Heart right ventricle (tissue), 16 donors: ENCODE measurements at regions not wholly inside any gene's neighbourhood (a gene's known extent, or its start where the extent isn't known, plus 50 kb on each side); places are given as distances from the start of the nearest gene placed in this dataset.

ENCODE experiments used
- ATAC-seq, 8 donors: fragments of 200-7000 bp; cut with Tn5 transposase; one replicate each; pipeline ENCODE4 v1.9.1; 2020; ENCODE audit warnings: mild to moderate bottlenecking in 8 of 8, moderate library complexity in 8 of 8, moderate number of reproducible peaks in 1 of 8
- DNase-seq, 2 donors: peaks; one replicate each; pipeline ENCODE4 v3.0.0-alpha.2; 2020
- H3K27ac ChIP-seq, 10 donors: fragments of 200-600 bp; sonication (generic) in 2 of 10; one replicate each; pipeline versions ENCODE4 v1.5.0 to v1.8.0; 2020 to 2022; ENCODE audit warnings: mild to moderate bottlenecking in 3 of 10
- H3K27me3 ChIP-seq, 7 donors: fragments of 200-600 bp; one replicate each; pipeline ENCODE4 v1.8.0; 2021 to 2022; ENCODE audit warnings: mild to moderate bottlenecking in 2 of 7
- H3K36me3 ChIP-seq, 9 donors: fragments of 200-600 bp; sonication (generic) in 1 of 9; one replicate each; pipeline versions ENCODE4 v1.5.0 to v1.8.0; 2020 to 2022; ENCODE audit warnings: mild to moderate bottlenecking in 2 of 9
- H3K4me1 ChIP-seq, 9 donors: fragments of 200-600 bp; sonication (generic) in 1 of 9; one replicate each; pipeline versions ENCODE4 v1.5.0 to v1.8.0; 2020 to 2022; ENCODE audit warnings: mild to moderate bottlenecking in 4 of 9
- H3K4me3 ChIP-seq, 10 donors: fragments of 200-600 bp; sonication (generic) in 2 of 10; one replicate each; pipeline versions ENCODE4 v1.5.0 to v1.8.0; 2020 to 2022; ENCODE audit warnings: mild to moderate bottlenecking in 7 of 10, moderate library complexity in 2 of 10
- H3K9me3 ChIP-seq, 11 donors: fragments of 200-600 bp in 10 of 11; sonication (generic) in 2 of 11; one replicate each; pipeline versions ENCODE4 v1.5.0 to v1.8.0; 2013 to 2022; ENCODE audit warnings: mild to moderate bottlenecking in 2 of 11, control low read depth in 1 of 11, moderate library complexity in 1 of 11
- WGBS, 2 donors: extraction: QIAGEN DNeasy Blood & Tissue Kit; methylation state at CpG; one replicate each; pipeline ENCODE4 v1.1.7; 2013; ENCODE audit warnings: inconsistent platforms in 1 of 2; 5-methylcytosine and 5-hydroxymethylcytosine counted together
- intact Hi-C, 10 donors: fragments of 100-400 bp; cut with DNase I; formaldehyde crosslinking; loops; one replicate each; pipeline versions ENCODE4 v1.11.1 to v1.14.2; 2022
- TF ChIP-seq, protein P1 (sequence below), 9 donors: fragments of 200-600 bp; sonication (generic) in 2 of 9; IDR thresholded peaks; one replicate each; pipeline versions ENCODE4 v1.5.0 to v1.8.0; 2021 to 2022; ENCODE audit warnings: antibody characterized with exemption in 9 of 9, mild to moderate bottlenecking in 5 of 9, moderate library complexity in 1 of 9
- donor health status: Arrhythmogenic right ventricular cardiomyopathy.
- donor health status: ischemic (EF 13 %, LVEDD 7.1; RV severe dilation, severe dysfunction).
- donor health status: healthy with polysubstance abuse.
- donor health status: DM: no; HTN: yes; CAD: no.
- donor health status: DM: no; HTN: no; CAD: no.
- donor health status: ischemic (EF 25% LVEDD 6.9; RV normal size, moderate dysfunction).
- donor health status: ischemic (EF 25% LVEDD 5.7; RV mildly dilated, moderate dysfunction).
- donor health status: healthy.
- donor health status: DM: yes; HTN: yes; CAD: no.
- donor health status: Ischemic cardiomyopathy.
- donor health status: ischemic (EF 35%, LVEDD 5.7; RV mildly dilated, moderate dysfunction).
- donor health status: nonischemic (EF 11% LVEDD 7.7; RV severe dilation, severe dysfunction).
- donor health status: DM: yes; HTN: yes; CAD: no.
- donor health status: PGD.
- donor health status: ischemic (EF 29% LVEDD 5.4; RV normal size, mild dysfunction).
- donor health status: nonischemic (EF 23%, LVEDD 6.1; RV moderate dilation, normal function).

DNA sequence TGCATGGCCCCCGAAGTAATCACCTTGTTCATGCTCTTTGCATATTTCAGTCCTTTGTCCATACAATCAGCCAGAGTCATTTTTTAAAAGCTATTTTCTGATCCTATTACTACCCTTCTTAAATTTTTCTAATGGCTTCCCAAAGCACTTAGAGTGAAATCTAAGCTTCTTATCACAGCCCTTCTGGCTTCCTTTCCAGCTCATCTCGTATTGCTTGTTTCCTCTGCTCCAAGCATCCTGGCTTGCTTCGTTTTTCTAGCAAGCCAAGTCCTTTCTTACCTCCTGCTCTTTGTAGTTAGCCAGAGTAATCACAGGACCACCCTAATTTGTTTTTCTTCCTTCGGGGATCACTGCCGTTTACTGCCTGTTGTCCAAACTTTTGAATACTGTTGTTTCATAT lies 453.3 kb downstream of the KIF4B start:
- Histone ChIP-seq H3K27me3 (no peaks in the 10 kb centered on the region), H3K9me3 (peaks cover 0 to 9% (median 0%) of the 10 kb centered on the region in 11 donors), H3K27ac (no peak overlapping the region), H3K4me1 (no peaks in the 10 kb centered on the region), H3K4me3 (no peak overlapping the region), H3K36me3 (no peaks in the 10 kb centered on the region)
- WGBS, 2 donors, result 40 to 59% methylated on average over 5 of the region's 5 CpGs
- ATAC-seq (no peak), DNase-seq (no peak)
- TF ChIP-seq, protein P1, sequence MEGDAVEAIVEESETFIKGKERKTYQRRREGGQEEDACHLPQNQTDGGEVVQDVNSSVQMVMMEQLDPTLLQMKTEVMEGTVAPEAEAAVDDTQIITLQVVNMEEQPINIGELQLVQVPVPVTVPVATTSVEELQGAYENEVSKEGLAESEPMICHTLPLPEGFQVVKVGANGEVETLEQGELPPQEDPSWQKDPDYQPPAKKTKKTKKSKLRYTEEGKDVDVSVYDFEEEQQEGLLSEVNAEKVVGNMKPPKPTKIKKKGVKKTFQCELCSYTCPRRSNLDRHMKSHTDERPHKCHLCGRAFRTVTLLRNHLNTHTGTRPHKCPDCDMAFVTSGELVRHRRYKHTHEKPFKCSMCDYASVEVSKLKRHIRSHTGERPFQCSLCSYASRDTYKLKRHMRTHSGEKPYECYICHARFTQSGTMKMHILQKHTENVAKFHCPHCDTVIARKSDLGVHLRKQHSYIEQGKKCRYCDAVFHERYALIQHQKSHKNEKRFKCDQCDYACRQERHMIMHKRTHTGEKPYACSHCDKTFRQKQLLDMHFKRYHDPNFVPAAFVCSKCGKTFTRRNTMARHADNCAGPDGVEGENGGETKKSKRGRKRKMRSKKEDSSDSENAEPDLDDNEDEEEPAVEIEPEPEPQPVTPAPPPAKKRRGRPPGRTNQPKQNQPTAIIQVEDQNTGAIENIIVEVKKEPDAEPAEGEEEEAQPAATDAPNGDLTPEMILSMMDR (IDR thresholded peaks at IDR 0.05), result no peak
- intact Hi-C loops, result no loop called here

DNA sequence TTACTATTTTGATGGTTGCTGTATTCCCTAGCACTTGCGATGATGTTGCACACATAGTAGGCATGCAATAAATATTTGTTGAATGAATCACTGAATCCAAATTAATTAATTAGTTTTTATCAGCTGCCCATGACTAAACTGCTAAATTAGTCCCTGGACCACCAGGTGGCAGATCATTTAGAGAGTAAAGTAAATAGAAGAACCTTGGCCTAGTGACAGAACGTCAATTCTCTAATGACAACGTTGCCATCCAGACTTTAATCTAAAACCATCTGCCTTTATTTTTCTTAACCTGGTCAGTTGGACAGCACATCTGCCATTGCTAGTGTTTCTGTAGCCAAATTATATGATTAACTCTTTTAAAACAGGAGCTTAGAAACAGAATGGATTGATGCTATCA lies 457.5 kb downstream of the KIF4B start:
- DNase-seq (no peak), ATAC-seq (no peak)
- Histone ChIP-seq H3K4me1 (no peaks in the 10 kb centered on the region), H3K27ac (no peak overlapping the region), H3K36me3 (no peaks in the 10 kb centered on the region), H3K27me3 (no peaks in the 10 kb centered on the region), H3K4me3 (no peak overlapping the region), H3K9me3 (peaks cover 0 to 5% (median 0%) of the 10 kb centered on the region in 11 donors)
- intact Hi-C loops, result no loop called here
- TF ChIP-seq, protein P1 (IDR thresholded peaks at IDR 0.05), result no peak
- WGBS, 2 donors, result 63 to 79% methylated on average over 3 of the region's 3 CpGs

DNA sequence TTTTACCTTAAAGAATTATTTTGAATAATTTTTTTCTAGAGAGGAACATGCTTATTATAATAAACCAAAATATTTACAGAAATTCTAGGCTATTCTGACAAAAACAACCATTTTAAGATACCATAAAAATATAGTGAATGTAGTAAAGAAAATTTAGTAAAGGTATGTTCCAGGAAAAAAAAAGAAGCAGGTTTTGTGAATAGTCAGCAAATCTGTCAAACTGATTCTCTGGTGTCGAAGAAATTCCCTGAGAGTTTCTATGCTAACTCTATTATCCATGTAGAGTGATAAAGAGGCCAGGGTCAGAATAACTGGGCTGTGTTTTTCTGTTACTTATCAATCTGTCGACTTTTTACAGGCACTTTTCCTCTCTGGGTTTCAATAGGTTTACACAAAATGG lies 459.2 kb downstream of the KIF4B start:
- Histone ChIP-seq H3K27ac (no peak overlapping the region), H3K9me3 (peaks cover 0 to 13% (median 0%) of the 10 kb centered on the region in 11 donors), H3K4me3 (no peak overlapping the region), H3K36me3 (no peaks in the 10 kb centered on the region), H3K4me1 (no peaks in the 10 kb centered on the region), H3K27me3 (no peaks in the 10 kb centered on the region)
- TF ChIP-seq, protein P1 (IDR thresholded peaks at IDR 0.05), result no peak
- WGBS, 2 donors, result 38 to 46% methylated on average over 2 of the region's 2 CpGs
- intact Hi-C loops, result no loop called here
- DNase-seq, result no peak
- ATAC-seq, result no peak

DNA sequence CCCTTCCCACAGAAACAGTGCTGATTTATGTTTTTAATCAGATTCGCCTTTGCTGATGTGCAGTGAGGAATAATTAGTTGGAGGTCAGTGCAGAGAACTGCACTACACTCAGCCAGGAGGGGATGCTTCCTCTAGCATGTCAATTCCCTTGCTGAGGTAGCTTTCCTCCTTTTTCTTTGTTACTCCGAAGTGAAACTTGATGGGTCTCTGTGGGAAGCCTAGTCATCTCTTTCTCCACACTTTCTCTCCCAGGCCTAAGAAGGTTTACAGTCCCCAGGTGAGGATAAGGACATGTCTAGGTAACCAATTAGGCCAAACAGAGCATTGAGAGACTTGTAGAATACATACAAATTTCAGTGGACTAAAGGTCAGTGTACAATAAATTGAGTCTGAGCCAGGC lies 461.8 kb downstream of the KIF4B start:
- H3K4me3 ChIP-seq, result no peak overlapping the region
- H3K27me3 ChIP-seq, result no peaks in the 10 kb centered on the region
- ATAC-seq (no peak), DNase-seq (no peak)
- H3K36me3 ChIP-seq, result no peaks in the 10 kb centered on the region
- TF ChIP-seq, protein P1 (IDR thresholded peaks at IDR 0.05), result no peak
- 45 to 65% methylated on average over 2 of the region's 2 CpGs for WGBS, 2 donors
- H3K9me3 ChIP-seq, result peaks cover 0 to 13% (median 0%) of the 10 kb centered on the region in 11 donors
- no peak overlapping the region for H3K27ac ChIP-seq
- intact Hi-C loops, result no loop called here
- peaks cover 0 to 6% (median 0%) of the 10 kb centered on the region in 9 donors for H3K4me1 ChIP-seq
